GM12872 (cell line): ENCODE measurements at regions not wholly inside any gene's neighbourhood (a gene's known extent, or its start where the extent isn't known, plus 50 kb on each side); places are given as distances from the start of the nearest gene placed in this dataset.

ENCODE experiments used
- CTCF ChIP-seq: IDR thresholded peaks from 3 replicates; pipeline ENCODE4 v1.5.1; 2011; ENCODE audit warnings: low read depth, mild to moderate bottlenecking, low read length, moderate library complexity; ENCODE audit not compliant: insufficient read depth

- TF ChIP-seq CTCF, result no peak
These were observed 111.3 kb downstream of the TUBA3C start for GRCh38 chr13:19070398-19070735.

- TF ChIP-seq CTCF, result no peak
These were observed 111.8 kb downstream of the TUBA3C start for GRCh38 chr13:19069684-19070397.

- TF ChIP-seq CTCF, result no peak
These were observed 112.9 kb downstream of the TUBA3C start for GRCh38 chr13:19068691-19069090.

GRCh38 chr13:19067767-19068166, 113.9 kb downstream of the TUBA3C start:
- no peak for TF ChIP-seq CTCF

- no peak for TF ChIP-seq CTCF
These were observed 118.8 kb downstream of the TUBA3C start for GRCh38 chr13:19062801-19063200.

GRCh38 chr13:19062019-19062646, 119.5 kb downstream of the TUBA3C start:
- TF ChIP-seq CTCF, result no peak

GRCh38 chr13:19061278-19061677, 120.3 kb downstream of the TUBA3C start:
- TF ChIP-seq CTCF, result no peak
